ENCODE measurements at regions not wholly inside any gene's neighbourhood (a gene's known extent, or its start where the extent isn't known, plus 50 kb on each side); places are given as distances from the start of the nearest gene placed in this dataset.

DNA sequence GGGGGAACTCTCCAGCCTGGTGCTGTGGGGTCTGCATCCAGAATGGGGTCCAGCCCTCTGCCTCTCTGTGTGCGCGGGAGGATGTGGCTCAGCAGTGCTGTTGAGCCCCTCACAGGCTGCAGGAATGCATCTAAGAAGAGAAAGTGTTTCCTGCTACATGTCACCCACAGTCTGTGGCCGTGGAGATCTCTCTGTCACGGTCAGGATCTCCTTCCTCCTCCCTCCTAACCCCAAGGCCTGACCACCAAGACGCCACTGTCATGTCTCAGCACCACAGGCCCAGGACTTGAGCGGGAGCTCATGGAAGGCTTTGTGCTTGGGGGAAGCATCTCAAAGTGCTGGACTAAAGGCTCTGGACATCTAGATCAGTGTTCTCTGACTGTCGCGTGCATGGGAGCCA is 90.1 kb downstream of the SREK1 start:
- no peak overlapping the region for H3K9ac ChIP-seq (ENCODE audit: insufficient read length)
- no peak overlapping the region for H3K4me3 ChIP-seq
- DNase-seq (ENCODE audit: low read depth, low spot score): no peak
- TF ChIP-seq FOXP2 (optimal IDR thresholded peaks at IDR 0.05; ENCODE audit: control extremely low read depth, extremely low read length, insufficient read depth) (no peak), POLR2AphosphoS5 (IDR thresholded peaks at IDR 0.05; ENCODE audit: borderline replicate concordance, low read depth, low read length) (no peak), EZH2 (IDR thresholded peaks at IDR 0.05) (no peak)
- no peaks in the 10 kb centered on the region for H3K36me3 ChIP-seq (ENCODE audit: insufficient read depth, low read length)
- H3K27ac ChIP-seq: no peak overlapping the region
- no peaks in the 10 kb centered on the region for H3K9me3 ChIP-seq (ENCODE audit: low read depth, low read length)

DNA sequence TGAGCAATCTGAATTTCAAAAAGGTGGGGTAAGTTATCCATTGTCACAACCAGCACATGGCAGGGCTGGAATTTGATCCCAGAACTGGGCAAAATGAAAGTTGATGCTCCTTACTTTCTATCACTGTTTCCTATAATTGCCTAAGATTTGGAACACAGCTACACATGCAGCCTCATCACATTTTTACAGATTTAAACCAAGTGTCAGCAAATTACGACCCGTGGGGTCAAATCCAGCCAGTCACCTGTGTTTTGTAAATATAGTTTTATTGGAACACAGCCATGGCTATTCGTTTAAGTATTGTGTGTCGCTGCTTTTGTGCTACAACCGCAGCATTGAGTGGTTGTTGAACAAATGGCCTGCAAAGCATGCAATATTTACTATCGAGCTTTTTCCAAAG is 94.3 kb downstream of the SREK1 start:
- Histone ChIP-seq H3K36me3 (ENCODE audit: insufficient read depth, low read length) (no peaks in the 10 kb centered on the region), H3K9ac (ENCODE audit: insufficient read length) (no peak overlapping the region), H3K9me3 (ENCODE audit: low read depth, low read length) (no peaks in the 10 kb centered on the region), H3K4me3 (no peak overlapping the region), H3K27ac (no peak overlapping the region)
- TF ChIP-seq EZH2 (IDR thresholded peaks at IDR 0.05) (no peak), FOXP2 (optimal IDR thresholded peaks at IDR 0.05; ENCODE audit: control extremely low read depth, extremely low read length, insufficient read depth) (no peak), POLR2AphosphoS5 (IDR thresholded peaks at IDR 0.05; ENCODE audit: borderline replicate concordance, low read depth, low read length) (no peak)
- no peak for DNase-seq (ENCODE audit: low read depth, low spot score)

DNA sequence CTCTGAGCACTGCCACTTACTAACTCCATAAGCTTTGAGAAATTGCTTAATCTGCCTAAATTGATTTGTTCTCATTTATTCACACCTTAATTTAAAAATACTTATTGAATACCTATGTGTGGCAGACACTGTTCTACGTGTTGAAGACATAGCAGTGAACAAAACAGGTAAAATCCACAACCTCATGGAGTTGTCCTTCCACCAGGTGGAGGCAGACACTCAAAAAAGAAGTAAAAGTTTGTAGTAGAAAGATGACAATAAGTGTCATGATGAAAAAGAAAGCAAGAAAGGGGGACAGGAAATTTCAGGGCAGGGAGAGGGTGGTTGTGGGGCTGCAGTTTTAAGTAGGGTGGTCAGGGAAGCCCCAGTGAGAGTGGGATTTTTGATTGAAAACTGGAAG is 94.9 kb downstream of the SREK1 start:
- no peak for TF ChIP-seq EZH2 (IDR thresholded peaks at IDR 0.05)
- TF ChIP-seq FOXP2 (optimal IDR thresholded peaks at IDR 0.05; ENCODE audit: control extremely low read depth, extremely low read length, insufficient read depth): no peak
- TF ChIP-seq POLR2AphosphoS5 (IDR thresholded peaks at IDR 0.05; ENCODE audit: borderline replicate concordance, low read depth, low read length): no peak
- no peak for DNase-seq (ENCODE audit: low read depth, low spot score)

DNA sequence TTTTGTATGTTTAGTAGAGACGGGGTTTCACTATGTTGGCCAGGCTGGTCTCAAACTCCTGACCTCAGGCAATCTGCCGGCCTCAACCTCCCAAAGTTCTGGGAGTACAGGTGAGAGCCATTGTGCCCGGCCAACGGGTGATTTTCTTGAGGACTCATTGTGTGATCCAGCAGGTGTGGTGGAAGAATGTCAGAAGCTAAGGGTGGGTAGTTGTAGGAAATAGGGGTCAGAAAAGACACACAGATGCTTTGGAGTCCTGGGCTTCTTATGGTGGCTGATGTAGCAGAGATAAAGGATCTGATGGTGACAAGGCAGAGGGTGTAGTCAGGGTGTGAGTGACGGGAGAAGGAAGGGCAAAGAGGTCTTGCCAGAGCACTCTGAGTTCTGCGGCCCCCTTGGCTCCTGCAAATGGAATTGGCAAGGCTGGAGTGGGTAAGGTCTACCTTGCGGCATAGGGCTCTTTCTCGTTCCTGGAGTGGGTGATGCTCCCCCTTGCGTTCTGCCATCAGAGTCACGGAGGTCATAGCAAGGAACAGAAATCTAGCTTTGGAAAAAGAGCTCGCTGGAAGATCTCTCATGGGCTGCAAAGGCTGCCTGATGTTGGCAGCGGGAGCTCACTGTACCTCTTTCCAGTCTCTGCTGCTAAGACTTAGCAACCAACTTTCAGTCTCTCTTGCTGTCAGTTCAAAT is 97.2 kb downstream of the SREK1 start:
- Histone ChIP-seq H3K4me3 (no peak overlapping the region), H3K9me3 (ENCODE audit: low read depth, low read length) (no peaks in the 10 kb centered on the region), H3K27ac (no peak overlapping the region), H3K9ac (ENCODE audit: insufficient read length) (no peak overlapping the region), H3K36me3 (ENCODE audit: insufficient read depth, low read length) (no peaks in the 10 kb centered on the region)
- no peak for DNase-seq (ENCODE audit: low read depth, low spot score)
- TF ChIP-seq POLR2AphosphoS5 (IDR thresholded peaks at IDR 0.05; ENCODE audit: borderline replicate concordance, low read depth, low read length): no peak
- TF ChIP-seq EZH2 (IDR thresholded peaks at IDR 0.05): no peak
- no peak for TF ChIP-seq FOXP2 (optimal IDR thresholded peaks at IDR 0.05; ENCODE audit: control extremely low read depth, extremely low read length, insufficient read depth)

More for the DNA sequence above, 94.9 kb downstream of the SREK1 start:
- H3K36me3 ChIP-seq (ENCODE audit: insufficient read depth, low read length): no peaks in the 10 kb centered on the region
- no peaks in the 10 kb centered on the region for H3K9me3 ChIP-seq (ENCODE audit: low read depth, low read length)
- no peak overlapping the region for H3K4me3 ChIP-seq
- H3K27ac ChIP-seq: no peak overlapping the region
- H3K9ac ChIP-seq (ENCODE audit: insufficient read length): no peak overlapping the region

GRCh38 chr5:66242050-66242715 is 98.1 kb downstream of the SREK1 start:
- Histone ChIP-seq H3K4me3 (no peak overlapping the region), H3K9me3 (ENCODE audit: low read depth, low read length) (no peaks in the 10 kb centered on the region), H3K9ac (ENCODE audit: insufficient read length) (no peak overlapping the region), H3K36me3 (ENCODE audit: insufficient read depth, low read length) (no peaks in the 10 kb centered on the region), H3K27ac (no peak overlapping the region)
- no peak for TF ChIP-seq EZH2 (IDR thresholded peaks at IDR 0.05)
- no peak for TF ChIP-seq POLR2AphosphoS5 (IDR thresholded peaks at IDR 0.05; ENCODE audit: borderline replicate concordance, low read depth, low read length)
- no peak for TF ChIP-seq FOXP2 (optimal IDR thresholded peaks at IDR 0.05; ENCODE audit: control extremely low read depth, extremely low read length, insufficient read depth)
- no peak for DNase-seq (ENCODE audit: low read depth, low spot score)

- Histone ChIP-seq H3K9me3 (ENCODE audit: low read depth, low read length) (no peaks in the 10 kb centered on the region), H3K4me3 (no peak overlapping the region), H3K9ac (ENCODE audit: insufficient read length) (no peak overlapping the region), H3K27ac (no peak overlapping the region), H3K36me3 (ENCODE audit: insufficient read depth, low read length) (no peaks in the 10 kb centered on the region)
- TF ChIP-seq POLR2AphosphoS5 (IDR thresholded peaks at IDR 0.05; ENCODE audit: borderline replicate concordance, low read depth, low read length) (no peak), FOXP2 (optimal IDR thresholded peaks at IDR 0.05; ENCODE audit: control extremely low read depth, extremely low read length, insufficient read depth) (no peak), EZH2 (IDR thresholded peaks at IDR 0.05) (no peak)
- DNase-seq (ENCODE audit: low read depth, low spot score): no peak
These were observed 102.5 kb downstream of the SREK1 start for GRCh38 chr5:66246608-66247007.

- H3K9ac ChIP-seq (ENCODE audit: insufficient read length): no peak overlapping the region
- TF ChIP-seq EZH2 (IDR thresholded peaks at IDR 0.05): no peak
- TF ChIP-seq POLR2AphosphoS5 (IDR thresholded peaks at IDR 0.05; ENCODE audit: borderline replicate concordance, low read depth, low read length): no peak
- no peak for TF ChIP-seq FOXP2 (optimal IDR thresholded peaks at IDR 0.05; ENCODE audit: control extremely low read depth, extremely low read length, insufficient read depth)
- H3K27ac ChIP-seq: no peak overlapping the region
These were observed 103.3 kb downstream of the SREK1 start for GRCh38 chr5:66247176-66247960.

DNA sequence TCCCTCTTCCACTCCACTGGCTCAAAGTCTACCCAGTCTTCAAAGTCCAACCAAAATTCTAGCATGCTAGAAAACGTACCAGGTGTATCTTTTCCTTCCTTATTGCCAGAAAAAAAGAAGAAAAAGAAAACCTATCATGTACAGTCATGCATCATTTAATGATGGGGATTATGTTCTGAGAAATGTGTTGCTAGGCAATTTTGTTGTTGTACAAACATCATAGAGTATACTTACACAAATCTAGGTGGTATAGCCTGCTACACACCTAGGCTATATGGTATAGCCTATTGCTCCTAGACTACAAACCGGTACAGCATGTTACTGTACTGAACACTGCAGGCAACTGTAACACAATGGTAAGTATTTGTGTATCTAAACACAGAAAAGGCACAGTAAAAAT is 104.8 kb downstream of the SREK1 start:
- Histone ChIP-seq H3K9ac (ENCODE audit: insufficient read length) (no peak overlapping the region), H3K36me3 (ENCODE audit: insufficient read depth, low read length) (no peaks in the 10 kb centered on the region), H3K4me3 (no peak overlapping the region), H3K27ac (no peak overlapping the region), H3K9me3 (ENCODE audit: low read depth, low read length) (no peaks in the 10 kb centered on the region)
- no peak for DNase-seq (ENCODE audit: low read depth, low spot score)
- TF ChIP-seq POLR2AphosphoS5 (IDR thresholded peaks at IDR 0.05; ENCODE audit: borderline replicate concordance, low read depth, low read length): no peak
- TF ChIP-seq EZH2 (IDR thresholded peaks at IDR 0.05): no peak
- no peak for TF ChIP-seq FOXP2 (optimal IDR thresholded peaks at IDR 0.05; ENCODE audit: control extremely low read depth, extremely low read length, insufficient read depth)

More at GRCh38 chr5:66247176-66247960, 103.3 kb downstream of the SREK1 start:
- DNase-seq (ENCODE audit: low read depth, low spot score): no peak
- no peaks in the 10 kb centered on the region for H3K36me3 ChIP-seq (ENCODE audit: insufficient read depth, low read length)
- no peaks in the 10 kb centered on the region for H3K9me3 ChIP-seq (ENCODE audit: low read depth, low read length)
- no peak overlapping the region for H3K4me3 ChIP-seq

All from SK-N-MC (cell line).